ENCODE measurements at regions not wholly inside any gene's neighbourhood (a gene's known extent, or its start where the extent isn't known, plus 50 kb on each side); places are given as distances from the start of the nearest gene placed in this dataset.

- TF ChIP-seq CTCF (conservative IDR thresholded peaks at IDR 0.05 in 1 of 2, IDR thresholded peaks at IDR 0.05 in 1 of 2; ENCODE audit: extremely low read depth in 1 of 2, insufficient read depth in 1 of 2, low read depth in 1 of 2, low read length in 2 of 2) = no peak
- no peak for TF ChIP-seq EZH2 (IDR thresholded peaks at IDR 0.05; ENCODE audit: borderline replicate concordance, low read length)
These were observed 116.2 kb upstream of the CNTLN start for GRCh38 chr9:17018540-17019196.
